ENCODE measurements at regions not wholly inside any gene's neighbourhood (a gene's known extent, or its start where the extent isn't known, plus 50 kb on each side); places are given as distances from the start of the nearest gene placed in this dataset.
A peak's percentile ranks its signal among the peaks of the same experiment; 100 is the strongest.
"Not testable (repeated sequence)": the region's sequence is repeated elsewhere in the genome, so short reads cannot be mapped to it uniquely, and the experiment has no call there.

GRCh38 chr2:20123871-20124594, 72.6 kb upstream of the LAPTM4A start:
- Histone ChIP-seq H3K4me3 (ENCODE audit: low read depth in 1 of 2, low read length in 2 of 2) (no peak overlapping the region), H3K4me1 (ENCODE audit: control insufficient read depth in 1 of 2, insufficient read depth in 2 of 2, low read length in 2 of 2) (peaks cover 28 to 30% of the 10 kb centered on the region in 2 donors), H3K27me3 (ENCODE audit: control insufficient read depth in 1 of 2, insufficient read depth in 2 of 2, low read length in 2 of 2) (no peaks in the 10 kb centered on the region), H3K9me3 (ENCODE audit: control insufficient read depth in 1 of 2, low read length in 2 of 2) (no peaks in the 10 kb centered on the region), H3K36me3 (ENCODE audit: control insufficient read depth in 1 of 2, insufficient read depth in 2 of 2, low read length in 2 of 2) (no peaks in the 10 kb centered on the region), H3K27ac (ENCODE audit: low read depth, low read length) (no peak overlapping the region), H3K9ac (ENCODE audit: low read depth in 1 of 2, low read length in 2 of 2) (no peak overlapping the region)

- peaks cover 27 to 28% of the 10 kb centered on the region in 2 donors for H3K4me1 ChIP-seq (ENCODE audit: control insufficient read depth in 1 of 2, insufficient read depth in 2 of 2, low read length in 2 of 2)
- no peak overlapping the region for H3K27ac ChIP-seq (ENCODE audit: low read depth, low read length)
- H3K4me3 ChIP-seq (ENCODE audit: low read depth in 1 of 2, low read length in 2 of 2) = no peak overlapping the region
- no peak overlapping the region for H3K9ac ChIP-seq (ENCODE audit: low read depth in 1 of 2, low read length in 2 of 2)
- H3K9me3 ChIP-seq (ENCODE audit: control insufficient read depth in 1 of 2, low read length in 2 of 2) = no peaks in the 10 kb centered on the region
- H3K36me3 ChIP-seq (ENCODE audit: control insufficient read depth in 1 of 2, insufficient read depth in 2 of 2, low read length in 2 of 2) = no peaks in the 10 kb centered on the region
- H3K27me3 ChIP-seq (ENCODE audit: control insufficient read depth in 1 of 2, insufficient read depth in 2 of 2, low read length in 2 of 2) = no peaks in the 10 kb centered on the region
Observed at GRCh38 chr2:20122864-20123263, 71.4 kb upstream of the LAPTM4A start.

- H3K9me3 ChIP-seq (ENCODE audit: control insufficient read depth in 1 of 2, low read length in 2 of 2) = no peaks in the 10 kb centered on the region
- H3K4me1 ChIP-seq (ENCODE audit: control insufficient read depth in 1 of 2, insufficient read depth in 2 of 2, low read length in 2 of 2) = peaks cover 27 to 30% of the 10 kb centered on the region in 2 donors
- no peaks in the 10 kb centered on the region for H3K36me3 ChIP-seq (ENCODE audit: control insufficient read depth in 1 of 2, insufficient read depth in 2 of 2, low read length in 2 of 2)
- no peak overlapping the region for H3K4me3 ChIP-seq (ENCODE audit: low read depth in 1 of 2, low read length in 2 of 2)
- no peak overlapping the region for H3K27ac ChIP-seq (ENCODE audit: low read depth, low read length)
- no peaks in the 10 kb centered on the region for H3K27me3 ChIP-seq (ENCODE audit: control insufficient read depth in 1 of 2, insufficient read depth in 2 of 2, low read length in 2 of 2)
- no peak overlapping the region for H3K9ac ChIP-seq (ENCODE audit: low read depth in 1 of 2, low read length in 2 of 2)
Observed at GRCh38 chr2:20120569-20121416, 69.4 kb upstream of the LAPTM4A start.

GRCh38 chr2:20118051-20118450, 66.6 kb upstream of the LAPTM4A start:
- no peak overlapping the region for H3K27ac ChIP-seq (ENCODE audit: low read depth, low read length)
- no peak overlapping the region for H3K9ac ChIP-seq (ENCODE audit: low read depth in 1 of 2, low read length in 2 of 2)
- no peak overlapping the region for H3K4me3 ChIP-seq (ENCODE audit: low read depth in 1 of 2, low read length in 2 of 2)
- no peaks in the 10 kb centered on the region for H3K36me3 ChIP-seq (ENCODE audit: control insufficient read depth in 1 of 2, insufficient read depth in 2 of 2, low read length in 2 of 2)
- H3K4me1 ChIP-seq (ENCODE audit: control insufficient read depth in 1 of 2, insufficient read depth in 2 of 2, low read length in 2 of 2) = peaks cover 48 to 55% of the 10 kb centered on the region in 2 donors
- no peaks in the 10 kb centered on the region for H3K27me3 ChIP-seq (ENCODE audit: control insufficient read depth in 1 of 2, insufficient read depth in 2 of 2, low read length in 2 of 2)
- no peaks in the 10 kb centered on the region for H3K9me3 ChIP-seq (ENCODE audit: control insufficient read depth in 1 of 2, low read length in 2 of 2)

GRCh38 chr2:20115902-20116301, 64.5 kb upstream of the LAPTM4A start:
- H3K9me3 ChIP-seq (ENCODE audit: control insufficient read depth in 1 of 2, low read length in 2 of 2) = no peaks in the 10 kb centered on the region
- H3K4me1 ChIP-seq (ENCODE audit: control insufficient read depth in 1 of 2, insufficient read depth in 2 of 2, low read length in 2 of 2) = peaks cover 48 to 52% of the 10 kb centered on the region in 2 donors
- no peak overlapping the region for H3K27ac ChIP-seq (ENCODE audit: low read depth, low read length)
- no peaks in the 10 kb centered on the region for H3K36me3 ChIP-seq (ENCODE audit: control insufficient read depth in 1 of 2, insufficient read depth in 2 of 2, low read length in 2 of 2)
- no peaks in the 10 kb centered on the region for H3K27me3 ChIP-seq (ENCODE audit: control insufficient read depth in 1 of 2, insufficient read depth in 2 of 2, low read length in 2 of 2)
- H3K9ac ChIP-seq (ENCODE audit: low read depth in 1 of 2, low read length in 2 of 2) = no peak overlapping the region
- no peak overlapping the region for H3K4me3 ChIP-seq (ENCODE audit: low read depth in 1 of 2, low read length in 2 of 2)

- H3K4me3 ChIP-seq (ENCODE audit: low read depth in 1 of 2, low read length in 2 of 2) = no peak overlapping the region
- no peak overlapping the region for H3K9ac ChIP-seq (ENCODE audit: low read depth in 1 of 2, low read length in 2 of 2)
- peaks cover 0 to 2% of the 10 kb centered on the region in 2 donors for H3K9me3 ChIP-seq (ENCODE audit: control insufficient read depth in 1 of 2, low read length in 2 of 2)
- peaks cover 45 to 50% of the 10 kb centered on the region in 2 donors for H3K4me1 ChIP-seq (ENCODE audit: control insufficient read depth in 1 of 2, insufficient read depth in 2 of 2, low read length in 2 of 2)
- H3K36me3 ChIP-seq (ENCODE audit: control insufficient read depth in 1 of 2, insufficient read depth in 2 of 2, low read length in 2 of 2) = no peaks in the 10 kb centered on the region
- no peak overlapping the region for H3K27ac ChIP-seq (ENCODE audit: low read depth, low read length)
- H3K27me3 ChIP-seq (ENCODE audit: control insufficient read depth in 1 of 2, insufficient read depth in 2 of 2, low read length in 2 of 2) = no peaks in the 10 kb centered on the region
Observed at GRCh38 chr2:20115374-20115773, 63.9 kb upstream of the LAPTM4A start.

- Histone ChIP-seq H3K27ac (ENCODE audit: low read depth, low read length) (no peak overlapping the region), H3K27me3 (ENCODE audit: control insufficient read depth in 1 of 2, insufficient read depth in 2 of 2, low read length in 2 of 2) (no peaks in the 10 kb centered on the region), H3K4me1 (ENCODE audit: control insufficient read depth in 1 of 2, insufficient read depth in 2 of 2, low read length in 2 of 2) (peaks cover 48 to 50% of the 10 kb centered on the region in 2 donors), H3K4me3 (ENCODE audit: low read depth in 1 of 2, low read length in 2 of 2) (peak overlapping the region in 1 of 2 donors; percentile 30), H3K9me3 (ENCODE audit: control insufficient read depth in 1 of 2, low read length in 2 of 2) (peaks cover 0 to 4% of the 10 kb centered on the region in 2 donors), H3K36me3 (ENCODE audit: control insufficient read depth in 1 of 2, insufficient read depth in 2 of 2, low read length in 2 of 2) (no peaks in the 10 kb centered on the region), H3K9ac (ENCODE audit: low read depth in 1 of 2, low read length in 2 of 2) (peak overlapping the region in 1 of 2 donors; percentile 21)
Observed at GRCh38 chr2:20113986-20114938, 62.8 kb upstream of the LAPTM4A start.

- H3K4me1 ChIP-seq (ENCODE audit: control insufficient read depth in 1 of 2, insufficient read depth in 2 of 2, low read length in 2 of 2) = peaks cover 51 to 55% of the 10 kb centered on the region in 2 donors
- no peaks in the 10 kb centered on the region for H3K27me3 ChIP-seq (ENCODE audit: control insufficient read depth in 1 of 2, insufficient read depth in 2 of 2, low read length in 2 of 2)
- no peaks in the 10 kb centered on the region for H3K36me3 ChIP-seq (ENCODE audit: control insufficient read depth in 1 of 2, insufficient read depth in 2 of 2, low read length in 2 of 2)
- peak overlapping the region; percentile 10 for H3K27ac ChIP-seq (ENCODE audit: low read depth, low read length)
- peak overlapping the region in 1 of 2 donors; percentile 21 for H3K9ac ChIP-seq (ENCODE audit: low read depth in 1 of 2, low read length in 2 of 2)
- peaks cover 0 to 4% of the 10 kb centered on the region in 2 donors for H3K9me3 ChIP-seq (ENCODE audit: control insufficient read depth in 1 of 2, low read length in 2 of 2)
- H3K4me3 ChIP-seq (ENCODE audit: low read depth in 1 of 2, low read length in 2 of 2) = no peak overlapping the region
Observed at GRCh38 chr2:20113004-20113796, 61.8 kb upstream of the LAPTM4A start.

GRCh38 chr2:20112361-20112760, 60.9 kb upstream of the LAPTM4A start:
- H3K4me1 ChIP-seq (ENCODE audit: control insufficient read depth in 1 of 2, insufficient read depth in 2 of 2, low read length in 2 of 2) = peaks cover 55 to 56% of the 10 kb centered on the region in 2 donors
- not testable (repeated sequence) for H3K9ac ChIP-seq (ENCODE audit: low read depth in 1 of 2, low read length in 2 of 2); H3K4me3 ChIP-seq (ENCODE audit: low read depth in 1 of 2, low read length in 2 of 2); H3K9me3 ChIP-seq (ENCODE audit: control insufficient read depth in 1 of 2, low read length in 2 of 2); H3K36me3 ChIP-seq (ENCODE audit: control insufficient read depth in 1 of 2, insufficient read depth in 2 of 2, low read length in 2 of 2); H3K27me3 ChIP-seq (ENCODE audit: control insufficient read depth in 1 of 2, insufficient read depth in 2 of 2, low read length in 2 of 2); H3K27ac ChIP-seq (ENCODE audit: low read depth, low read length)

All from duodenal mucosa (tissue), 2 donors.